GM18505 (cell line): ENCODE measurements at regions not wholly inside any gene's neighbourhood (a gene's known extent, or its start where the extent isn't known, plus 50 kb on each side); places are given as distances from the start of the nearest gene placed in this dataset.

Source experiments
- ATAC-seq: cut with Tn5 transposase; IDR thresholded peaks from one replicate; pipeline ENCODE4 v1.9.1; 2021; ENCODE audit not compliant: unreplicated experiment
- POLR2A ChIP-seq: IDR thresholded peaks from 4 replicates; pipeline ENCODE4 v1.6.1; 2011; ENCODE audit warnings: borderline replicate concordance; ENCODE audit not compliant: insufficient read depth, insufficient read length; ENCODE audit errors: extremely low read depth

GRCh38 chr9:120104771-120105170 is 475.2 kb downstream of the CDK5RAP2 start:
- ATAC-seq = no peak
- TF ChIP-seq POLR2A = no peak

- no peak for TF ChIP-seq POLR2A
- ATAC-seq = no peak
Observed at GRCh38 chr9:120100595-120100994, 479.4 kb downstream of the CDK5RAP2 start.

GRCh38 chr9:120099065-120099464 is 480.9 kb downstream of the CDK5RAP2 start:
- TF ChIP-seq POLR2A = no peak
- no peak for ATAC-seq

- no peak for TF ChIP-seq POLR2A
- ATAC-seq = no peak
Observed at GRCh38 chr9:120098584-120098983, 481.4 kb downstream of the CDK5RAP2 start.

GRCh38 chr9:120091206-120091605 is 488.8 kb downstream of the CDK5RAP2 start:
- TF ChIP-seq POLR2A = no peak
- no peak for ATAC-seq

DNA sequence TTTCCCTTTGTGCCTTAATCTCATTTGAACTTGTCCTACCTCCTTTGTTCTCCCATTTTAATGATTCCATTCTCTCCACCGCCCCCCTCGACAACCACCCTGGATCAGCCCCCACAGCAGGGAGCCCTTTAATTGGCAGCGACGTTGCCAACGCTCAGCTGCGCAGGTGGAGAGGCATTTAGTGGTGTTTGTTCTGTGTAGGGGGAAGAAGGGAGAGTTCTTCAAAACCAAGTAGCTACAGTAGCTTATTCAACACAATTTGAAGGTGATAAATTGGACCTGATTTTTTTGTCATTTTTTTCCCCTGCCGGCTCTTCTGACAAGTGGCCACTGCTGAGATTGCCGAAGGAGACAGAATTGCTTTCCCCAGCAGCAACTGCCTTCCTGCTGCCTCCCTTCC is 499.1 kb downstream of the CDK5RAP2 start:
- ATAC-seq = no peak
- TF ChIP-seq POLR2A = no peak

DNA sequence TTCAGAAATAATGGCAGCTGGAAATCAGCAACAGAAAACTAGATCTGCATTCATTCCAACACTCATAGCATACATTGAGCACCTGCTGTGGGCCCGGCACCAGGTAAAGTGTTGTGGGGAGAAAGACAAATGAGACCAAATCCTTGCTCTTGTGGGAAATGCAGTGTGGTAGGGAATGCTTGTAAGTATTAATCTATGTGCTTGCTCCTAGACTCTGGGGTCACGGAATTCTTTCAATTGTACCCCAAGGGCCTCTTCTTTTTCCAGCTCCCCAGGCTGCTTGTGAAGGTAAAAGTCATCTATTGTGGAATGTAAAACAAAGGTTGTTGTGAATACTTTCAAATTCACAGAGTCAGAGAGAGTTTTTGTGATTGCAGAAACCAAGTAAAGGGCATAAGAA is 501.9 kb downstream of the CDK5RAP2 start:
- TF ChIP-seq POLR2A = no peak
- no peak for ATAC-seq

GRCh38 chr9:120071760-120072159 is 508.2 kb downstream of the CDK5RAP2 start:
- no peak for TF ChIP-seq POLR2A
- no peak for ATAC-seq

- no peak for ATAC-seq
- no peak for TF ChIP-seq POLR2A
Observed at GRCh38 chr9:120066315-120066714, 513.7 kb downstream of the CDK5RAP2 start.

DNA sequence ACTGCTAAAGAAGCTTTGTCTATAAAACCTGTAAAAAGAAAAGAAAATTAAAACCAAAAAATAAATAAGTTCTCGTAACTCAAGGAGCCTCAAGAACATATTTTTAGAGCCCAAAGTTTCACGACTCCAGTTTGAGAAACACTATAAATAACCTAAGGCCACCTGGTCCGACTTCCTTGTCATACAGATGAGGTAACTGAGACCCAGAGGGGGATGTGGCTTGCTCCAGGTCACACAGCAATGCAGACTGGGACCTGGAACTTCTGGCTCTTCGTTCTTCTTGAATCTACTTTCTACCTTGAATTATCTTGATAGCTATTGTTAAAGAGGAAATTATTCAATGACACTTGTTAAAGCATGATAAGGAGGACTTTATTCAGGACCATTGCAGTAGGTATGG is 514.8 kb downstream of the CDK5RAP2 start:
- no peak for TF ChIP-seq POLR2A
- ATAC-seq = no peak

DNA sequence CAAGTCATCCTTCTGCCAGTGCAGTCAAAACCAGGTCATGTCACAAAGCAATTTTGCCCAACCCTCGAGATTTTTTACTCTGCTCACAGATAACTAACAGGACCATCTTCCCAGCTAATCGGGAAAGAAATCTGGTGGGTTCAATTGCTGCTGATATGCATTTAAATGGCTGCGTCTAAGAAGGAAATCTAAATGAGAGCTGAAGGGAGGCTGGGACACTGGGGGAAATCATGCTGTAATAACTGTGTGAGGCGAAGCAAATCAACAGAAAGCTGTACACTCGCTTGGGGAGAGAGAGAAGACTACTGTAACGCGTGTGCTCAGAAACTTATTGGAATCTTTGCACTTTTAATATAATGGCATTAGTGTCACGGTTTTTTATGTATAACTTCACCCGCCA is 535.0 kb downstream of the CDK5RAP2 start:
- no peak for TF ChIP-seq POLR2A
- ATAC-seq = no peak

DNA sequence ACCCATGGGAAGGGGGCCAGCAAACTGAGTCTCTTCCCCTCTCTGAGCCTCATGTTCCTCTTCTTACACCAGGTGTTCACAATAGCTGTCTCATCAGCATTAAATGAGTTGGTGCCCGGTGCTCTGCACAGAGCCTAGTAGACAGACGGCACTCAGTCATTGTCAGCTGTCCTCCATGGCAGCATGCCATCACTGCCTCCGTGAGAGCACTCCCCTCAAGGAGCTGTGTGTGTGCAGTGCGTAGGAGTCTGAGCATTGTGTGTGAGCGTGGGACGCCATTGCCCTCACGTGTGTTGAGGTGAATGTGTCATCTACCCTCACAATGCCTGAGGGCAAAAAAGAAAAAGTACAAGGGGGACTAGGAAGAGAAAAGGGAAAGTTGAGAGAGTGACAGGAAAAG is 536.5 kb downstream of the CDK5RAP2 start:
- no peak for TF ChIP-seq POLR2A
- ATAC-seq = no peak

DNA sequence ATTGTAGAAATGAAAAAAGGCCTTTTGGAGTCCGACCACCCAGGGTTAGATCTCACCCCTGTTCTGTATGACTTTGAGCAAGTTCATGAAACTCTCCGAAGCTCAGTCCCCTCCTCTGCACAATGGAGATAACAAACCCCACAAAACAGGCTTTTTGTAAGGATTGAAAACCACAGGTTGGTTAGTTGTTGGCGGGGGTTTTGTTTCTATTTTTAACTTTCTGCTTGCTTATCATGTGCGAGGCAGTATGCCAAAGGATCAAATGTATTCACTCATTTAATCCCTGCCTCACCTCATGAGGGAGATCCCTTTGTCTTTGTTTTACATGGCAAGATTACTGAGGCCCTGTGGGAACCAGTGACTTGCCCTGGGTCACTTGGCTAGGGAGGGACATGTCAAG is 539.1 kb downstream of the CDK5RAP2 start:
- TF ChIP-seq POLR2A = no peak
- ATAC-seq = no peak

GRCh38 chr9:120038342-120038741 is 541.6 kb downstream of the CDK5RAP2 start:
- TF ChIP-seq POLR2A = no peak
- no peak for ATAC-seq

GRCh38 chr9:120032639-120033038 is 547.3 kb downstream of the CDK5RAP2 start:
- ATAC-seq = no peak
- no peak for TF ChIP-seq POLR2A
